GM19395 (cell line): ENCODE measurements at regions not wholly inside any gene's neighbourhood (a gene's known extent, or its start where the extent isn't known, plus 50 kb on each side); places are given as distances from the start of the nearest gene placed in this dataset.

Source experiments
- ATAC-seq: cut with Tn5 transposase; IDR thresholded peaks from one replicate; pipeline ENCODE4 v1.9.1; 2021; ENCODE audit warnings: mild to moderate bottlenecking, moderate library complexity; ENCODE audit not compliant: unreplicated experiment

DNA sequence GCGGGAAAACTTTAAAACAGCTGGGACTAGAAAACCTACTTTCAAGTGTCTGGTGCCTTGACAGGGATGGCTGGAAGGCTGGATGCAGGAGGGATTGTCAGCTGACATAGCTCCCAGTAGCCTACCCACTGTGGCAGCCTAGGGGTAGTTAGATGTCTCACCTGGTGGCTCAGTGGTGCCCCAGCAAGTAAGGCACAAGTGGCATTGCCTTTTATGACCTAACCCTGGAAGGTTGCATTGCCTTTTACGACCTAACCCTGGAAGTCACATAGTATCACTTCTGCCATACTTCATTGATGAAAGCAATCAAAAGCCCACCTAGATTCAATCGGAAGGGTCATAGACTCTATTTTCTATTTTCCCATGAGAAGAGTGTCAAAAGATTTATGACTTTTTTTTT, 724.7 kb upstream of the TBX3 start:
- ATAC-seq, result no peak

DNA sequence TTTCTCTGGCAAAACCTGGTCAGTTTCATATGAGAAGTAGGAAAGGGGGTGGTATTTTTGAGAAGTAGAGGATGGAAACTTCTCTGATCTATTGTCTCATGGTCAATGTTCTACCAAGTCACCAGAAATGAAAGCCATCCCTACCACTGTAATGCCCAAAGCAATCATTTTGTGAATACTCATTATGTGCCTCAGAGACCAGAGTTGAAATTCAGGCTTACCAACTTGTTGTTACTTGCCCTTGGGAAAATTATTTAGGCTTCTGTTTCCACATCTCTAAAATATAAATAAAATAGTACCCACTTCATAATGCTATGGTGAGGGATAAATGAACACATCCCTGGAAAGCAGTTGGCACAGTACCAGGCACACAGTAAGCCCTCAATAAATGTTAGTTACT, 723.7 kb upstream of the TBX3 start:
- no peak for ATAC-seq

DNA sequence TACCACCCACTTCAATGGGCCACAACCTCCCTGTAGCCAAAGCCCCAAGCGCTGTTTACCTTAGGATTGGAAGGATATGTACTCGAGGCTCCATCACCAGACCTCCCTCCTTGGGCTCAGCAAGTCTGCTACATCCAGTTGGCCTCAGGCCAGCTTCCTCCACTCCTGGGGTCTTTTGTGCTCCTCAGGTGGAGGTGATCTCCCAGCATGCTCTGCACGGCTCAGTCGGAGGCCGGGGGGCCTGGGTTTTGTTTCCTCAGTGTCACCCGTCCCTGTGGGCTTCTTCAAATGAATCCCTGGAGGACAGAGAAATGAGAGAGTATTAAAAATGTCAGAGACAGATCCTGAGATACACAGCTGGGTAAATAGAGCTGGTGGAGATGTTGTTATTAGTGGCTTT, 723.1 kb upstream of the TBX3 start:
- ATAC-seq, result no peak

DNA sequence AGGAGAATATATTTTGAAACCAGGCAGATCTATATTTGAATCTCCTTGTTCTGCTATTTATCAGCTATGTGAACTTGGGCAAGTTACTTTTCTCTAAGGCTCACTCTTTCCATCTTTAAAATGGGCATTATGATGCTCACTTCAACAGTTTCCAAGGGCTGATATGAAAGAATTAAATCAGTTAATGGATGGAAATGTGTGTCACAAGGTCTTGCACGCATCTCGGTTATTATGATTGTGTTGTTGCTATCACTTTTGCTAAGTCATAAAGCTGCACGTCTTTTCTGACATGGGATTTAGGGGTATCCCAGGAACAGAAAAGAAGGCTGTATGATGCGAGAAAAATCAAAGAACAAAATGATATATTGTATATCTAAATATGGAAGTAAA, 721.5 kb upstream of the TBX3 start:
- ATAC-seq, result no peak

DNA sequence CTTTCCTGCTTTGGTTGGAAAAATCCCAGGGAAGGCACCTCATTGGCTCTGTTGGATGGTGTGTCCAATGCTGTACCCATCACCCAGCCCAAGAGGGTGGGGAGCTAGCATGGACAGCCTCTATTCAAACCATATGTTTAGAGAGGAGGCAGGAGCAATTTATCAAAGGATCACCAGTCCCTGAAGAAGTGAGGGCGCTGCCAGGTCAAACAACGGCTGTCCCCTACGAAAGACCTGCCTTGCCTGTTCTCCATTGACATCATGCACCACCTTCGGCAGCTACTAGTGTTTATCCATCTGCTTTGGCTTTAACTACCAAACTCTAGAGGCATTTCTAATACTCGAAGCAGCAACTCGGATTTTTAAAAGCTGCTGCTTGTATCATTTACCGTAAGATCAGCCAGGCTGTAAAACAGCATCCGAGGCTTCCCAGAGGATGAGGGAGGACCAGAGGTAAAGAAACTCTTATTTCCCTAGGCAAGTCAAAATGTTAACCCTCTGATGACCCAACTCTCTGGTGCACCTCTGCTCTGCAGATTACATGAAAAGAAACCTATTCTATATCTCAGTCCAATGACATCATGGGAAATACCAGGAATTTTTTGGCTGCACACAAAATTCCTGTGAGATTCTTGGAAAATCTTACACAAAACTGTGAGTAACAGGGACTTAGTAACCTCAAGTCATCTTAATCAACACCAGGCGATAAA, 720.9 kb upstream of the TBX3 start:
- no peak for ATAC-seq

DNA sequence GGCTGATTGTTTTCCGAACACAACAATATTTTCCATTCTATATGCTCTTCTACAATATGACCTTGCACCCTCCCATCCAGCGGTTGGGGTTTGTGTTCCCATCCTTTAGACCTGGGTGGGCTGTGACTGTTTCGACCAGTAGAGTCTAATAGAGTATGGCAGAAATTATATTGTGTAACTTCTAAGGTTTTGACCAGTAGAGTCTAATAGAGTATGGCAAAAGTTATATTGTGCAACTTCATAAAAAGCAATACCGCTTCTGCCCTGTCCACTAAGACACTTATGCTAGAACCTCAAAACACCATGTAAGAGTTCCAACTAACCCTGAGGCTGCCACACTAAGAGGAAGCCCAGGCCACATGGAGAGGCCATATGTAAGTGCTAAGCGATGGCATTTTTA, 719.7 kb upstream of the TBX3 start:
- ATAC-seq, result no peak

DNA sequence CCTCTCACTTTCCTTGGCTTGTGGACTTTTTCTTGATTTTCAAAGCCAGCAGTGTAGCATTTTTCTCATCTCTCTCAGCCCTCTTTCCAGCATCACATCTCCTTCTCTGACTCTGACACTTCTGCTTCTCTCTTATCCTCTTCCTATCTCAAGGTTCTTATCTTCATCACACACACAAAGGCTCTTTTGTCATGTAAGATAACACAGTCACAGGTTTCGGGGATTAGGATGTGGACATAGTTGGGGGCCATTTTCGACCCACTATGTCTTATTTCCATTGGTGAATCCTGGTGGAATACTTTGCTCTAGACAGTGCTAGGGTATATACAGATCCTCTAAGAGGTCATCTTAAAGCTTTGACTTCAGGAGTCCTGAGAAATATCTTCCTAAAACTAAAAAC, 719.3 kb upstream of the TBX3 start:
- no peak for ATAC-seq

DNA sequence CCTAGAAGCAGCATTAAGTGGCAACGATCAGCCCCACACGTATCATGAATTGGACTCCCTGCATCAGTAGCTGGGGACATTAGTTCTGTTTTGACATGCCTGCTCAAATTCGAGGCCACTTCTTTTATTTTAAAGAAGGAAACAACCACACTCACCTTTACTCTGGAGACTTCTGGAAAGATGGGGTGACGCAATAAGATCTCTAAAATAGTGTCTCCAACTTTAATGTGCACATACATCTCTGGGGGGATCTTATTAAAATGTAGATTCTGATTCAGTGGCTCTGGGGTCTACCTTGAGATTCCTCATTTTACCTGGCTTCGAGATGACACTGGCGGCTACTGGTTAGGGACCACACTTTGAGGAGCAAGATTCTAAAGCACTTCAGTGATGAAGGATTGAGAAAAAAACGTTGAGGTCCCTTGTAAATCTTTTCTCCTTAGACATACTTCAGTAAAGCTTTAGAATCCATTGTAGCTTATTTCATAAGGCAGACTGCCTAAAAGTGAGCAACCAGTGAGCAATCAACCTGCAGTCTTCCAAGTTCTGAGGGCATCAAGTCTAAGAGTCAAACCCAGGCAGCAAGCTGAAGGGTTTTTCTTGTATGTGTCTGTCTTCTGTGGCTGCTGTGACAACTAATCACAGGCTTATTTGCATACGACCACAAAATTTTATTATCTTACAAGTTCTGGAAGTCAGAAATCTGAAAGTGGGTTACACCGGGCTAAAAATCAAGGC, 718.6 kb upstream of the TBX3 start:
- no peak for ATAC-seq

DNA sequence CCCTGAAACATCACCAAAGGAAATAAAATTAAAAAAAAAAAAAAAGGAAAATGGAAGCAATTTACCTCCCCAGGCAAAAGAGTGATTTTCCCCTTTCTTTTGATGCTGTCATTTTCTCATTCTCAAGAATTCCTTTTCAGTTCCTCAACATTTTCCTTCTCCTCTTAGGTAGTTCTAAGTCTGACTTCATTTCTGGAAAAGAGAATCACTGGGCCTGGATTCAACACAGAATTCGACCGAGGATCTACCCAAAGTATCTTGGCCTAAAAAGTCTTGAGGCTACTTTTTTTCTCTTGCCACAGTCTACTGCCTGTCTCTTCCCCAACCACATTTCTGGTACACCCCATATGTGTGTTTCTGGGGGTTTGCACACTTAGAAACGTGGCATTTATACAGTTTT, 717.8 kb upstream of the TBX3 start:
- no peak for ATAC-seq

DNA sequence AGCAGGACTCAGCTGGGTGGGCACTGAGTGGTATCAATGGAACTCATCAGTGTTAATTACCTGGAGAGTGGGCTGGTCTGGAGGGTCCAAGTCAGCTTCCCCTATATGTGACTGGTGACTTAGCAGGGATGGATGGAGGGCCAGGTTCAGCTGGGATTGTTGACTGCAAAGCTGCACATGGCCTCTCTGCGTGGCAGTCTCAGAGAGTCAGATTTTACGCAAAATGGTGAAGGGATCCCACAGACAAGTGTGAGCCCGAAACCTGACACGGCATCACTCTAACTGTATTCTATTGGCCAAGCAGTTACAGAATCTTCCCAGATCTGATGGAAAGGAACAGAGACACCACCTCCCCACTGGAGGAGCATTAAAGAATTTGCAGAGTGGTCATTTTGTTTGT, 716.0 kb upstream of the TBX3 start:
- ATAC-seq, result no peak

DNA sequence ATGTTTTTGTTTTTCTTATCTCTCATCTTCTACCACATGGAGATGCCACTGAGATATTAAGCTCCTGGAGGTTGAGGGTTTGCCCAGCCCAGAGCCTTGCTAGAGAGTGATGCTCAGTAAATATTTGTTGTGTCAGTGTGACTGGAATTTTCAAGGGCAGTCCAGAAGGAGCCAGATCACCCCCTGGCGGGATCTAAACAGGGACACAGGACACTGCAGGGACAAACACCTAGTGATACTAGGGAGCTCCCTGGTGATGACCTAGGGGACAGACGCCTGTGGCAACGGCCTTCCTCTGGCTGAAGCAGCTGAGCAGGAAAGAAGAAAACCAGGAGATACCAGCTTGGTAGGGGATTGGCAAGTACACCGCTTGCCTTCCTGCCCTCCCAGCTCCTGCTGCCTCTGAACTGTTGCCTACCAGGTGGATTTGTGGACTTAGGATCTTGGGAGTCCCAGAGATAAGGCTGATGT, 714.4 kb upstream of the TBX3 start:
- no peak for ATAC-seq

DNA sequence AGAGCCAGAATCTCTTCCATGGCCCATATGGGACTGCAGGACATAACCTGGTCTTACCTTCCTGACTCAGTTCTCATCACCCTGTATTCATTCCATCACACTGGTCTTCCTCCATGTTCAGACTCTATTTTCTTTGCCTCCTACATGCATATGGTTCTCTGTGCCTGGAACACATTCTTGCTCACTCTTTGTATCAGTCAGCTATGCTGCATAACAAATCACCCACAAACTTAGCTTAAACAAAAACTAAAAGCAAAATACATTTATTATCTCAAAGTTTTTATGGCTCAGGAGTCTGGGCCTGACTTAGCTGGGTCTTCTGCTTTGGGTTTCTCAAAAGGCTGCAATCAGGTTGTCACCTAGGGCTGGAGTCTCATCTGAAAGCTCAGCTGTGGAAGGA, 712.6 kb upstream of the TBX3 start:
- no peak for ATAC-seq

DNA sequence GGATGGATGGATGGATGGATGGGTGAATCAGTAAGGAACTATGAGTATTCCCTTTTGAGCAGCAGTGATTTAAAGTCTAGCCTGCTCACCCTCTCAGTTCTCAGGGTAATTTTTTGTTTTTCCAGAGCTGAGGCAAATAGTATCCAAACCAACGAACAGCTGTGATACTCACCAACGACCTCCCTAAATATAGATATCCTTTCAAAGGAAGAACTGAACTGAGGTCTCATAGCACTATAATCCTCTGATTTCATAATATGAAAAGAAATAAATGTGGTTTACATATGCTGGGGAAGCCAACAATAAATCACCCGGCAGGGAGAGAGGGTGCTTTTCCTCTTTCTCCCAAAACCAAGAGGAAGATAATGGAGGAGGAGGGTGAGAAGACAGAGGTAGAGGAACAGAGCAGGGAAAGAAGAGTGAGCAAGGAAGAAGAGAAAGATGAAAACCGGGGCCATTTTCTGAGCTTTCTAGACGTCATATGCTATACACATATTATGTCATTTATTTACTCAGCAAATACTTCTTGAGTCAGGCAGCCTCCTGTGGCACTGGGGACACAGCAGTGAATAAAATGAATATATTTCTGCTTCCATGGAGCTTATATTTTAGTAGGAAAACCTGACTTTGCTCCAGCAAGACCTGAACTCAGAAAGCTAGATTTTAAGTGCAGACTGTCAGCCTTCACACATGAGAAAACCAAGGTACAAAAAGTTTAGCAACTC, 710.7 kb upstream of the TBX3 start:
- no peak for ATAC-seq

DNA sequence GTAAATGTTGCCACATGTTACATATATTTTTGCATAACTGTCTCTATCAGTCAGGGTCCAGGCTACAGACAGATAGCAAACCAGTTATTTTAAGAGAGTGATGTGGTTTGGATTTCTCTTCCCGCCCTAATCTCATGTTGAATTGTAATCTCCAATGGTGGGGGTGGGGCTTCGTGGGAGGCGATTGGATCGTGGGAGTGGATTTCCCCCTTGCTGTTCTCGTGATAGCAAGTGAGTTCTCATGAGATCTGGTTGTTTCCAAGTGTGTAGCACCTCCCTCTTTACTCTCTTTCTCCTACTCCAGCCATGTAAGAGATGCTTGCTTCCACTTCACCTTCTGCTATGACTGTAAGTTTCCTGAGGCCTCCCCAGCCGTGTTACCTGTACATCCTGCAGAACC, 704.2 kb upstream of the TBX3 start:
- ATAC-seq, result no peak

DNA sequence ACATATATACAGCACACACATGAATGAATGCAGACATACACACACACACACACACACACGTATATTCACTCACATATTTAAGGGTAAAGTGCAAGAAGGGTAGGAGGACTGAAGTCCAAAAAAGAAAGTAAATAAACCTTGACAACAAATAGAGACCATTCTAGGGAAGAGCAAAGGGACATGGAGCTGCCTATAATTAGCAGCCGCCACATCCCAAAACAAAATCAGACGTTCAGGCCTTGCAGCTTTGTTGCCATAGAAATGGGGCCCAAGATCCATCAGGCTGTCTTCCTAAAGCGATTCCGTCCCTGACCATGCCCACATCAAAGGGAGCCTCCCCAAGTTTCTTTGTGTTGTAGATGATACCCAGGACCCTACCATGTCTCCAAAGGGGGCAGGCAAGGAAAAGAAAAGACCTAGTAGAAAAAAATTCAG, 703.5 kb upstream of the TBX3 start:
- ATAC-seq, result no peak

DNA sequence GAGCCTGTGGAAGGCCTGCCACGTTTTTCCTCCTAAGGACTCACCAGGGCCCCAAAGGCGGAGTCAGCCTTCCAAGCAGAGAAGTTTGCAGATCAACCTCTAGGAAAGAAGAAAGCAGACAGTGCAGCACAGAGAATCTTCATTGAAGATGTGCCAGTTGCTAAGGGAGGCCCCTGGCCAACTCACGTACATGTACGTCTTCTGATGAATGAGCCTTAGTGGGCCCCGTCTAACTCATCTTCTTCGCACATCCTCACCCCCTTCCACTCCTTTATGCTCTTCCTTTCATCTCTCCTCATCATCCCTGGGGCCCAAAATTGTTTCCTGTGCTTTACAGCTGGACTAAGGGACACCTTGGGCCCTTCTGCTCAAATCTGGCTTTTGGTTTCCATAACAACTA, 703.0 kb upstream of the TBX3 start:
- no peak for ATAC-seq

DNA sequence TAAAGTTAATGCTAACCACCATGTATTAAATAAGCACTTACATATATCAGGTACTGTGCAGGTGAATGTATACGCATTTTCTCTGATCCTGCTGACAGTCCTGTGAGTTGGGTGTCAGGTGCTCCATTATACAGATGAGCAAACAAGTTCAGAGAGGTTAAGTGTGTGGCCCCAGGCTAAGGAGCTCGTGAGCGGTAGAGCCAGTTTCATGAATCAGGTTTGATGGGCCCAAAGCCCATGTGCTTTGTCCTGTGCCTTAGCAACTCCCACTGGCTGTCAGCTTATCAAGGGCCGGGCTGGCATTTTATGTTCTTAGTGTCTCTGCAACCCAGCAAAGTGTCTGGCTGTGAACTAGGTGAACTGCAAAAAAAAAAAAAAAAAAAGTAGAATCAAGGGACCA, 701.2 kb upstream of the TBX3 start:
- ATAC-seq, result no peak

DNA sequence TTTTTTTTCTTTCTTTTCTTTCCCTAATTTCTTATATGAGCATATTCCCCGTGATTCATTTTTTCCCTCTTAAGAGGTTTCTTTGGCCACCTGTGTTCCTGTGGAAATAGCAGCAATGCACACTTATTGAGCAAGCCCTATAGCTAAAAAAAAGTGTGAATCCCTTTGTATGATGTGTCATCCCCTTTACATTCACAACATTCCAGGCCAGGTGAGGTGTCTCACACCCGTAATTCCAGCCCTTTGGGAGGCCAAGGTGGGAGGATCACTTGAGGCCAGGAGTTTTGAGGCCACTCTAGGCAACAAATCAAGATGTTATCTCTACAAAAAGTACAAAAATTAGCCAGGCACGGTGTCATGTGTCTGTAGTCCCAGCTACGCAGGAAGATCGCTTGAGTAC, 700.4 kb upstream of the TBX3 start:
- no peak for ATAC-seq

DNA sequence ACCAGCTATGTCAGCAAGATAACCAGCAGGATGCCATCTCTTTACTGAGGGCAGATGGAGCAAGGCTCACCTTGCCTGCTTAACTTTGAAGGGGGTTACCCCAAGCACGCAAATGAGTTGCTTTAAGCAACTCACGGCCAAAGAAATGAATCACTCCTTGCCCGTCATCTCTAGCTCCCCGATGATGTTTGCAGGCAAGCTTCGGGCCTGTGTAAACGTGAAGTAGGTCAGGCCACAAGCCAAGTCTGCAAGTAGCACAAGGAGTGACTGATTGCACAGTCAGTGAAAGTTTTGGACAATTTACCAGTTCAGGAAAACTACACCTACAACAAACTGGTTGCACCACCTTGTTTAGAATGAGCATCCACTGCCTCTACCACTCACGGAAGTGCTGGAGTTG, 699.7 kb upstream of the TBX3 start:
- no peak for ATAC-seq

DNA sequence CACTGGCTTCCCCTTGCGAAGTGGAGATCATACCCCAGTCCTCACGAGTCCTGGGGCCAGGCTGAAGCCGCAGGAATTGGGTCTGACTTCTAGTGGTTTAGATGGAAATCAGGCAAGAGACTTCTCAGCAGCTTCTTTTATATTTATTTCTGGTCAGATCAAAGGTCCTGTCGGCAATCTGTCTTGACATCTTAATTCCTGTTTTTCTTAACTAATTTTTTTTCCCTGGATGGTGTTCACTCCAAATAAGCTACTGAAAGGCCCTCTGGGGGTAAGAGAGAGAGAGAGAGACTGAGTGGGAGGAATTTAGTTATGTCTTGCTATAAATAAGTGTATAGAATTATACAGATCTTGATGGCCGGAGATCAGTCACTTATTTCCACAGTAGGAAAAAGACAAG, 698.7 kb upstream of the TBX3 start:
- ATAC-seq, result no peak

DNA sequence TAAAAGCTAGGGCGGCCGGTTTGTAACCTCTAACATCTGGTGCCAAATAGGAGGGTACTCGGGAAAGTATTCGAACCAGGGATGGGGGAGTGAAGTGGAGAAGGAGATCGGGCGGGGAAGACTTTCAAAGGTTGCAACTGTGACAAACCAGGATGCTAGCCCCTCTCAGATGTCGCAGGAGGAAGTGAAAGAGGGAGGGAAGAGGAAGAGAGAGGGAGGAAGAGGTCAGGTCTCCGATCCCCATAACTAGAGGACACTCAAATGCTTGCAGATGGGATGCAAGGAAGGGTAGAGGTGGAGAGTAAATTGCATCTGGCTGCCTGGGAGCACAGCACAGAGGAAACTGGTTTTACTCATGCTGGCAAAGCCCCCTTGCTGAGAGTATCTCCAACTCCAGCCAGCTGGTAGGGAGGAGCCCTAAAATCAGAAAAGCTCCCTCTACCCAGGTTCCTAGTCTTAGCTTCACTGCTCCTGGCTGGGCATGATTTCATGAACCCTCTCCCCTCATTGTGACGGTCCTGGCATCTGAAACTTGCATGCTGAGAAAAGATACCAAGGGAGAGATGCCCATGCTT, 696.7 kb upstream of the TBX3 start:
- ATAC-seq, result no peak

DNA sequence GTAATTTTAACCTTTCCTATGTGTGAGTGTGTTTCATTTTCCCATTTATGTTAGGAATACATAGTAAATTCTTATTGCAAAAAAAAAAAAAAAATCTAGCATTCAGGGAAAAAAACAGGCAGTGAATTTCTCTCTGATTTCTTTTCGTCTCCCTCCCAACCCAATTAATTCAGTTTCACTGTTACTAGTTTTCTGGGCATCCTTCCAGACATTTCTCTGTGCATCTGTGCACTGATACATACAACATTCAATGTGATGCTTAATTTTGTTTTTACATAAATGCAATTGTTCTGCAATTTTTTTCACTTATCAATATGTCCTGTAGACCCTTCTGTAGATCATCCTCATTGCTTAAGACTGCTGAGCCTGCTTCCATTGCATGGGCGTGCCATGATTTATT, 694.3 kb upstream of the TBX3 start:
- no peak for ATAC-seq
